ENCODE measurements at regions not wholly inside any gene's neighbourhood (a gene's known extent, or its start where the extent isn't known, plus 50 kb on each side); places are given as distances from the start of the nearest gene placed in this dataset.

DNA sequence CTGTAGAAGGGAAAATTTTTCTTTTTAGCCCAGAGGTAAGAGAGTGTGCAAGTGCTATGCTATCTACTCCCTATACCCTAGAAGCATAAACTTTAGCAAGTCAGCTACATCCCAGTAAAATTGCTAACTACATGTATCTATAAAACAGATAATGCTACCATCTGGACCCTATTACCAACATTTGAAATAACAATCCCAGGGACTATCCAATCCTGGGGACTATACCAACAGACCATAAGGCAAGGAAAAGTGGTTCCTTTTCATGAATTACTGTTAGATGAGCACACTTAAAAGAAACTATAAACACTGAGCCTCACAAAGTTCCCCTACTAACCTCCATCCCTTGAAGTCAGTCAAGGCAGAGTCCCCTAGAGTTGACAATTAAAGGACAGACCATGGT, 213.6 kb upstream of the VEGFC start:
- no peak for TF ChIP-seq POLR2AphosphoS5 (IDR thresholded peaks at IDR 0.05)
- TF ChIP-seq, protein P1, sequence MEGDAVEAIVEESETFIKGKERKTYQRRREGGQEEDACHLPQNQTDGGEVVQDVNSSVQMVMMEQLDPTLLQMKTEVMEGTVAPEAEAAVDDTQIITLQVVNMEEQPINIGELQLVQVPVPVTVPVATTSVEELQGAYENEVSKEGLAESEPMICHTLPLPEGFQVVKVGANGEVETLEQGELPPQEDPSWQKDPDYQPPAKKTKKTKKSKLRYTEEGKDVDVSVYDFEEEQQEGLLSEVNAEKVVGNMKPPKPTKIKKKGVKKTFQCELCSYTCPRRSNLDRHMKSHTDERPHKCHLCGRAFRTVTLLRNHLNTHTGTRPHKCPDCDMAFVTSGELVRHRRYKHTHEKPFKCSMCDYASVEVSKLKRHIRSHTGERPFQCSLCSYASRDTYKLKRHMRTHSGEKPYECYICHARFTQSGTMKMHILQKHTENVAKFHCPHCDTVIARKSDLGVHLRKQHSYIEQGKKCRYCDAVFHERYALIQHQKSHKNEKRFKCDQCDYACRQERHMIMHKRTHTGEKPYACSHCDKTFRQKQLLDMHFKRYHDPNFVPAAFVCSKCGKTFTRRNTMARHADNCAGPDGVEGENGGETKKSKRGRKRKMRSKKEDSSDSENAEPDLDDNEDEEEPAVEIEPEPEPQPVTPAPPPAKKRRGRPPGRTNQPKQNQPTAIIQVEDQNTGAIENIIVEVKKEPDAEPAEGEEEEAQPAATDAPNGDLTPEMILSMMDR (IDR thresholded peaks at IDR 0.05): no peak

Measured in suprapubic skin (tissue), 3 donors.